ENCODE measurements at regions not wholly inside any gene's neighbourhood (a gene's known extent, or its start where the extent isn't known, plus 50 kb on each side); places are given as distances from the start of the nearest gene placed in this dataset.

DNA sequence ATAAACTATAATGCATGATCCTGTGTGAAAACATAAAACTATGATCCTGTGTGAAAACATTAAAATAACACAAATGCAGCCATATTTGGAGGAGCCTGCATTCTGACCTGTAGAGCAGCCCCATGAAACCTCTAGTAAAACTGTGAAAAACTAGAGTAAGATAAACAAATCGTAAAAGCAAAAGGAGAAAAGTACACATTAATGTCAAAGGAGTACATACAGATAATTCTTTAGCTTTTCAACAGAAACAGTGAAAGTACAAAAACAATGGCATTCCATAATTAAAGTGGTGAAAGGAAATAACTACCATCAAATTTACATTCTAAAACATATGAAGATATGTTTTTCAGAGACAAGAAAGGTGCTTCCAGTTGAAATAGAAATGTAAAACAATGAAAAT is 1267.2 kb downstream of the SLITRK1 start:
- no peaks in the 10 kb centered on the region for H3K36me3 ChIP-seq (replicated peaks in 1 of 2; ENCODE audit: control insufficient read depth in 1 of 2, insufficient read depth in 2 of 2, low read length in 2 of 2)
- TF ChIP-seq, protein P1, sequence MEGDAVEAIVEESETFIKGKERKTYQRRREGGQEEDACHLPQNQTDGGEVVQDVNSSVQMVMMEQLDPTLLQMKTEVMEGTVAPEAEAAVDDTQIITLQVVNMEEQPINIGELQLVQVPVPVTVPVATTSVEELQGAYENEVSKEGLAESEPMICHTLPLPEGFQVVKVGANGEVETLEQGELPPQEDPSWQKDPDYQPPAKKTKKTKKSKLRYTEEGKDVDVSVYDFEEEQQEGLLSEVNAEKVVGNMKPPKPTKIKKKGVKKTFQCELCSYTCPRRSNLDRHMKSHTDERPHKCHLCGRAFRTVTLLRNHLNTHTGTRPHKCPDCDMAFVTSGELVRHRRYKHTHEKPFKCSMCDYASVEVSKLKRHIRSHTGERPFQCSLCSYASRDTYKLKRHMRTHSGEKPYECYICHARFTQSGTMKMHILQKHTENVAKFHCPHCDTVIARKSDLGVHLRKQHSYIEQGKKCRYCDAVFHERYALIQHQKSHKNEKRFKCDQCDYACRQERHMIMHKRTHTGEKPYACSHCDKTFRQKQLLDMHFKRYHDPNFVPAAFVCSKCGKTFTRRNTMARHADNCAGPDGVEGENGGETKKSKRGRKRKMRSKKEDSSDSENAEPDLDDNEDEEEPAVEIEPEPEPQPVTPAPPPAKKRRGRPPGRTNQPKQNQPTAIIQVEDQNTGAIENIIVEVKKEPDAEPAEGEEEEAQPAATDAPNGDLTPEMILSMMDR (IDR thresholded peaks at IDR 0.05), result no peak
- H3K27ac ChIP-seq (ENCODE audit: low read depth in 1 of 2, low read length in 2 of 2), result no peak overlapping the region
- Mint-ChIP-seq H3K27me3 (ENCODE audit: low read depth in 3 of 3) (no peaks in the 10 kb centered on the region), H3K9me3 (peaks cover 0 to 5% (median 2%) of the 10 kb centered on the region in 7 donors), H3K36me3 (no peaks in the 10 kb centered on the region), H3K4me1 (no peaks in the 10 kb centered on the region), H3K4me3 (no peak overlapping the region), H3K27ac (no peak overlapping the region)
- no peak overlapping the region for H3K4me3 ChIP-seq (replicated peaks in 1 of 3; ENCODE audit: low read depth in 2 of 3, low read length in 3 of 3)
- H3K27me3 ChIP-seq (ENCODE audit: control insufficient read depth in 2 of 2, insufficient read depth in 2 of 2, low read length in 2 of 2), result no peaks in the 10 kb centered on the region
- no peaks in the 10 kb centered on the region for H3K9me3 ChIP-seq (replicated peaks in 1 of 2; ENCODE audit: control insufficient read depth in 1 of 2, insufficient read depth in 1 of 2, low read length in 2 of 2)
- no peak overlapping the region for H3K4me2 ChIP-seq (replicated peaks; ENCODE audit: extremely low read depth, low read length, poor library complexity, severe bottlenecking)
- DNase-seq, result no peak
- H2AFZ ChIP-seq (ENCODE audit: insufficient read depth, low read depth, low read length, poor library complexity, severe bottlenecking), result no peak overlapping the region
- no peaks in the 10 kb centered on the region for H4K20me1 ChIP-seq (ENCODE audit: insufficient read depth, low read length)
- no CpG with 5 or more reads among the region's 1 CpG for WGBS (ENCODE audit: insufficient coverage)
- H3K4me1 ChIP-seq (ENCODE audit: control insufficient read depth in 1 of 2, insufficient read depth in 2 of 2, low read length in 2 of 2), result no peaks in the 10 kb centered on the region
- intact Hi-C loops (cut with micrococcal nuclease), result no loop called here
- H3K9ac ChIP-seq (ENCODE audit: insufficient read depth, low read length, poor library complexity, severe bottlenecking), result no peak overlapping the region
- H3K79me2 ChIP-seq (ENCODE audit: insufficient read depth, low read length), result no peaks in the 10 kb centered on the region

DNA sequence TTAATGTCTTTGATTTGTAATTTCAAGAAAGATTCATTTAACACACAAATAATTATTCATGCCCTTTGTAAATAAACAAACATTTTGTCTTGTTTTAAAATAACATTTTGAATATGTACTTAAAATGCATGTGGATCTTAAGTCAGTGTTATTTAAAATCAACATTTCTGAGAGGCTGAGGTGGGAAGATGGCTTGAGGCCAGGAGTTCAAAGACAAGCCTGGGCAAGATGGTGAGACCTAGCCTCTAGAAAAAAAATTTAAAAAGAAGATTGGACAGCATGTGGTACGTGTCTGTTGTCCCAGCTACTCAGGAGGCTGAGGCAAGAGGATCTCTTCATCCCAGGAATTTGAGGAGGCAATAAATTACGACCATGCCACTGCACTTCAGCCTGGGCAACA is 1268.2 kb downstream of the SLITRK1 start:
- Histone ChIP-seq H4K20me1 (ENCODE audit: insufficient read depth, low read length) (no peaks in the 10 kb centered on the region), H2AFZ (ENCODE audit: insufficient read depth, low read depth, low read length, poor library complexity, severe bottlenecking) (no peak overlapping the region), H3K9me3 (replicated peaks in 1 of 2; ENCODE audit: control insufficient read depth in 1 of 2, insufficient read depth in 1 of 2, low read length in 2 of 2) (no peaks in the 10 kb centered on the region), H3K4me3 (replicated peaks in 1 of 3; ENCODE audit: low read depth in 2 of 3, low read length in 3 of 3) (no peak overlapping the region), H3K4me1 (ENCODE audit: control insufficient read depth in 1 of 2, insufficient read depth in 2 of 2, low read length in 2 of 2) (no peaks in the 10 kb centered on the region), H3K27ac (ENCODE audit: low read depth in 1 of 2, low read length in 2 of 2) (no peak overlapping the region), H3K4me2 (replicated peaks; ENCODE audit: extremely low read depth, low read length, poor library complexity, severe bottlenecking) (no peak overlapping the region), H3K27me3 (ENCODE audit: control insufficient read depth in 2 of 2, insufficient read depth in 2 of 2, low read length in 2 of 2) (no peaks in the 10 kb centered on the region), H3K9ac (ENCODE audit: insufficient read depth, low read length, poor library complexity, severe bottlenecking) (no peak overlapping the region), H3K79me2 (ENCODE audit: insufficient read depth, low read length) (no peaks in the 10 kb centered on the region), H3K36me3 (replicated peaks in 1 of 2; ENCODE audit: control insufficient read depth in 1 of 2, insufficient read depth in 2 of 2, low read length in 2 of 2) (no peaks in the 10 kb centered on the region)
- 86% methylated on average over 1 of the region's 2 CpGs for WGBS (ENCODE audit: insufficient coverage)
- H3K27ac Mint-ChIP-seq, result no peak overlapping the region
- TF ChIP-seq, protein P1 (IDR thresholded peaks at IDR 0.05), result no peak
- H3K9me3 Mint-ChIP-seq, result peaks cover 0 to 5% (median 0%) of the 10 kb centered on the region in 7 donors
- intact Hi-C loops (cut with micrococcal nuclease), result no loop called here
- H3K27me3 Mint-ChIP-seq (ENCODE audit: low read depth in 3 of 3), result no peaks in the 10 kb centered on the region
- no peak for DNase-seq
- no peak overlapping the region for H3K4me3 Mint-ChIP-seq
- H3K36me3 Mint-ChIP-seq, result no peaks in the 10 kb centered on the region
- no peaks in the 10 kb centered on the region for H3K4me1 Mint-ChIP-seq

Data from CD14-positive monocyte (primary cell).